Chondrocyte (in vitro differentiated cells): ENCODE measurements at regions not wholly inside any gene's neighbourhood (a gene's known extent, or its start where the extent isn't known, plus 50 kb on each side); places are given as distances from the start of the nearest gene placed in this dataset.

ENCODE experiments used
- DNase-seq: peaks from one replicate; pipeline ENCODE4 v3.0.0; 2021; ENCODE audit warnings: mixed read lengths, low spot score
- H3K27ac Mint-ChIP-seq: one replicate; pipeline ENCODE4 v1.8.0; 2021; ENCODE audit warnings: mild to moderate bottlenecking, moderate library complexity, mixed read lengths; ENCODE audit not compliant: unreplicated experiment
- H3K27me3 Mint-ChIP-seq: 2 replicates; pipeline ENCODE4 v1.8.0; 2021; ENCODE audit warnings: low read depth, mixed read lengths
- H3K36me3 Mint-ChIP-seq: 2 replicates; pipeline ENCODE4 v1.8.0; 2021; ENCODE audit warnings: low read depth, mixed read lengths
- H3K4me1 Mint-ChIP-seq: 2 replicates; pipeline ENCODE4 v1.8.0; 2021; ENCODE audit warnings: low read depth, mild to moderate bottlenecking, mixed read lengths
- H3K4me3 Mint-ChIP-seq: one replicate; pipeline ENCODE4 v1.8.0; 2021; ENCODE audit warnings: mild to moderate bottlenecking, moderate library complexity, mixed read lengths; ENCODE audit not compliant: unreplicated experiment
- H3K9me3 Mint-ChIP-seq: 2 replicates; pipeline ENCODE4 v1.8.0; 2021; ENCODE audit warnings: low read depth, mixed read lengths
- TF ChIP-seq, protein P1 (sequence below): fragments of 200-600 bp; sonication (generic); IDR thresholded peaks from 2 replicates; pipeline ENCODE4 v1.5.0; 2021; ENCODE audit warnings: antibody characterized with exemption, mild to moderate bottlenecking, moderate library complexity

DNA sequence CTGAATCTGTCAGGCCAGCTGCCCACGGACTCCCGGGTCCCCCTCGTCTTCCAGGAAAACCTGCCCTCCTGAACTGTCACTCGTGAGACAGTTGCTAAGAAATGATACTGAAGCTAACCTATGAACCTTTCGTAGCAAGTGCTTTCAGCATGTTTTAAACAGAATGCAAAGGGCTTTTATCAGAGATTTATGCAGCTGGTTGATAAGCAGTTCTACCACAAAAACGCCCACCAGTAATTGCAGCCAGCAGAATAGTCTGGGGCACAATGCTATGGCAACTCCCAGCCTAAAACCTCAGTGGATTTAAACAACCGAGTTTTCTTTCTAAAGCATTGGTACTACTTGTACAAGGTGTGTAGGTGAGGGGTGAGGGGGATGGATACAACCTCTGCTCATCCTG, 97.5 kb downstream of the IRX2 start:
- H3K9me3 Mint-ChIP-seq, result peaks cover 5% of the 10 kb centered on the region
- H3K36me3 Mint-ChIP-seq, result no peaks in the 10 kb centered on the region
- no peak for DNase-seq
- H3K4me3 Mint-ChIP-seq, result no peak overlapping the region
- H3K4me1 Mint-ChIP-seq, result peaks cover 15% of the 10 kb centered on the region
- TF ChIP-seq, protein P1, sequence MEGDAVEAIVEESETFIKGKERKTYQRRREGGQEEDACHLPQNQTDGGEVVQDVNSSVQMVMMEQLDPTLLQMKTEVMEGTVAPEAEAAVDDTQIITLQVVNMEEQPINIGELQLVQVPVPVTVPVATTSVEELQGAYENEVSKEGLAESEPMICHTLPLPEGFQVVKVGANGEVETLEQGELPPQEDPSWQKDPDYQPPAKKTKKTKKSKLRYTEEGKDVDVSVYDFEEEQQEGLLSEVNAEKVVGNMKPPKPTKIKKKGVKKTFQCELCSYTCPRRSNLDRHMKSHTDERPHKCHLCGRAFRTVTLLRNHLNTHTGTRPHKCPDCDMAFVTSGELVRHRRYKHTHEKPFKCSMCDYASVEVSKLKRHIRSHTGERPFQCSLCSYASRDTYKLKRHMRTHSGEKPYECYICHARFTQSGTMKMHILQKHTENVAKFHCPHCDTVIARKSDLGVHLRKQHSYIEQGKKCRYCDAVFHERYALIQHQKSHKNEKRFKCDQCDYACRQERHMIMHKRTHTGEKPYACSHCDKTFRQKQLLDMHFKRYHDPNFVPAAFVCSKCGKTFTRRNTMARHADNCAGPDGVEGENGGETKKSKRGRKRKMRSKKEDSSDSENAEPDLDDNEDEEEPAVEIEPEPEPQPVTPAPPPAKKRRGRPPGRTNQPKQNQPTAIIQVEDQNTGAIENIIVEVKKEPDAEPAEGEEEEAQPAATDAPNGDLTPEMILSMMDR, result no peak
- H3K27ac Mint-ChIP-seq, result no peak overlapping the region
- no peaks in the 10 kb centered on the region for H3K27me3 Mint-ChIP-seq

GRCh38 chr5:2651116-2651515, 100.4 kb downstream of the IRX2 start:
- no peaks in the 10 kb centered on the region for H3K36me3 Mint-ChIP-seq
- H3K27ac Mint-ChIP-seq, result no peak overlapping the region
- peaks cover 5% of the 10 kb centered on the region for H3K9me3 Mint-ChIP-seq
- no peak for DNase-seq
- TF ChIP-seq, protein P1, result no peak
- no peak overlapping the region for H3K4me3 Mint-ChIP-seq
- no peaks in the 10 kb centered on the region for H3K27me3 Mint-ChIP-seq
- peaks cover 6% of the 10 kb centered on the region for H3K4me1 Mint-ChIP-seq

DNA sequence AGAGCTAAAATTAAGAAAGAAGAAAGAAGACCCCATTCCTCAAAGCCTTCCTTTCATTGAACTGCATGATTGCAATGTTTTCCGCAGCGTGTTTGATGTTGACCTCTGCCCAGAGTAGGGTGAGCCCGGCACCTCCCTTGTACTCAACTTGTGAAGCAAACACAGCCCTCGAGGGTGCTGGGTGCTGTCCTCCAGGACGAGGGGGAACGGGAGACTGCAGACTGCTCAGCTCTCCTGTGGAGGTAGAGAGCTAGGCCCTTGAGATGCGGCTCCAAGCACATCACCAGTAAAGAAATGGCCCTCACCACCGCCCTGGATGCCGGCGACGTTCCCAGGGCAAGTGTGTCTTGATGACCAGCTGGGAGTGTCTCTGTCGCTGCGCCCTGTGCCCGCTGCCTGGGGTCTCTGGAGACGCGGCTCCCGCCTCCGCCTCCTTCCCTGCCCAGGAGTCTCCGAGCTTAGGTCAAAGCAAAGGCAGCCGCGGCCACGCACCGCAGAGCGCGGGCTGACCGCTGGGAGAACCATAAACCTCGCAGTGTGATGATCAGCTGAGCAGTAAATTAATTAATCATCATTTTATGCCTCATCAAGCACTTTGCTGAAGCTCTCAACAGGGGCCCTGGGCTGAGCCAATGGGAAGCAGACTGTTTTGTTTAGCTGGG, 108.7 kb downstream of the IRX2 start:
- no peaks in the 10 kb centered on the region for H3K27me3 Mint-ChIP-seq

GRCh38 chr5:2640717-2641116, 110.8 kb downstream of the IRX2 start:
- no peak for DNase-seq
- Mint-ChIP-seq H3K9me3 (no peaks in the 10 kb centered on the region), H3K4me3 (no peak overlapping the region), H3K27me3 (no peaks in the 10 kb centered on the region), H3K27ac (no peak overlapping the region), H3K4me1 (no peaks in the 10 kb centered on the region), H3K36me3 (no peaks in the 10 kb centered on the region)
- TF ChIP-seq, protein P1, result no peak

More for the DNA sequence above, 108.7 kb downstream of the IRX2 start:
- H3K36me3 Mint-ChIP-seq, result no peaks in the 10 kb centered on the region
- TF ChIP-seq, protein P1, result no peak
- no peak overlapping the region for H3K27ac Mint-ChIP-seq
- no peak overlapping the region for H3K4me3 Mint-ChIP-seq
- no peak for DNase-seq
- H3K4me1 Mint-ChIP-seq, result no peaks in the 10 kb centered on the region
- H3K9me3 Mint-ChIP-seq, result no peaks in the 10 kb centered on the region

DNA sequence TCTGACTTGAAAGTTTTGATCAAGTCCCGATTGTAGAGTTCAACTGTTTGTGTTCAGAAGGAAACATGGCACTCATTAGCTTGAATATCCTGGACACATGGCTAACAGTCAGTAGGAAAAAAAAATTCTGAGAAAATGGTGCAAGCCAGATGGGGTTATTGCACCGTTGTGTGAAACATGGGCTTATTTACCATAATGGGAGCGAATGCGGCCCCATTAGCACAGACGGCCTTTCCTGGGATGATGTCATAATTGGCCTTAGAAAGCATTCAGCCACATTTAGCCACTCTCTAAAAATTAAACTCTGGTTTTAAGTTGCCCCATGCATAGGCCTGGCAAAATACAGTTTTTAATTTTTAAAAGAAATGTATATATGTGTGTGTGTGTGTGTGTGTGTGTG, 112.1 kb downstream of the IRX2 start:
- TF ChIP-seq, protein P1, result no peak
- Mint-ChIP-seq H3K9me3 (no peaks in the 10 kb centered on the region), H3K4me3 (no peak overlapping the region), H3K4me1 (no peaks in the 10 kb centered on the region), H3K36me3 (no peaks in the 10 kb centered on the region), H3K27ac (no peak overlapping the region), H3K27me3 (peaks cover 2% of the 10 kb centered on the region)
- no peak for DNase-seq
